AG04450 (cell line): ENCODE measurements at regions not wholly inside any gene's neighbourhood (a gene's known extent, or its start where the extent isn't known, plus 50 kb on each side); places are given as distances from the start of the nearest gene placed in this dataset.

ENCODE experiments used
- CTCF ChIA-PET: fragments of 300-600, 350-600 bp; formaldehyde crosslinking; extraction: SDS; loops from one replicate; lab custom pipeline; 2022; ENCODE audit warnings: antibody characterized with exemption, inconsistent platforms; lab: Charles Lee
- POLR2A ChIA-PET: fragments of 350-600 bp; formaldehyde crosslinking; extraction: SDS; loops from one replicate; lab custom pipeline; 2021; ENCODE audit warnings: antibody characterized with exemption, inconsistent platforms; lab: Yijun Ruan, JAX
- DNase-seq: peaks from one replicate; pipeline ENCODE4 v3.0.0-alpha.2; 2011; ENCODE audit warnings: low read depth, low spot score
- H3K27ac ChIP-seq: one replicate; pipeline ENCODE4 v1.5.1; 2012; ENCODE audit warnings: low read depth, low read length, control low read depth
- H3K27me3 ChIP-seq: one replicate; pipeline ENCODE4 v1.6.0; 2012; ENCODE audit warnings: low read length; ENCODE audit not compliant: control insufficient read depth, insufficient read depth
- H3K4me3 ChIP-seq: 2 replicates; pipeline ENCODE4 v1.5.1; 2011; ENCODE audit warnings: mild to moderate bottlenecking, low read depth, low read length, control low read depth
- H3K9me3 ChIP-seq: 2 replicates; pipeline ENCODE4 v1.5.1; 2012; ENCODE audit warnings: low read length; ENCODE audit not compliant: control insufficient read depth, insufficient read depth
- CTCF ChIP-seq: IDR thresholded peaks from 2 replicates; pipeline ENCODE4 v1.5.1; 2011; ENCODE audit warnings: low read depth, low read length, control low read depth, inconsistent platforms

DNA sequence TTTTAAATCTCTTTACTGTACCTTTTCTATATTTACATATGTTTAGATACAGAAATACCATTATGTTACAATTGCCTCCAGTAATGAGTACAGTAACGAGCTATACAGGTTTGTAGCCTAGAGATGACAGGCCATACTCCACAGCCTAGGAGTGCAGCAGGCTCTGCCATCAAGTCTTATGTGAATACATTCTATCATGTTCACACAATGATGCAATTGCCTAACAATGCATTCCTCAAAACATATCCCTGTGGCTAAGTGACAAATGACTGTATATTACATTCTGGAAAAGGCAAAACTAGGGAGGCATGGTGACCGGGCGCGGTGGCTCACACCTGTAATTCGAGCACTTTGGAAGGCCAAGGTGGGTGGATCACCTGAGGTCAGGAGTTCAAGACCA is 192.4 kb upstream of the IGF1R start:
- no peak overlapping the region for H3K27ac ChIP-seq
- ChIA-PET POLR2A (no interaction called here), CTCF (interaction anchor here (0.8 kb wide), 1 partner anchor 28 kb away, joined by 3 read pairs; no protein-coding TSS in a partner anchor)
- no peak for TF ChIP-seq CTCF
- no peaks in the 10 kb centered on the region for H3K27me3 ChIP-seq
- H3K4me3 ChIP-seq: no peak overlapping the region
- DNase-seq: no peak
- H3K9me3 ChIP-seq: no peaks in the 10 kb centered on the region

GRCh38 chr15:98476559-98476958 is 171.8 kb upstream of the IGF1R start:
- Histone ChIP-seq H3K4me3 (no peak overlapping the region), H3K9me3 (peaks cover 5% of the 10 kb centered on the region; the same call in 1 of the 2 replicates), H3K27ac (no peak overlapping the region), H3K27me3 (no peaks in the 10 kb centered on the region)
- POLR2A ChIA-PET: no interaction called here
- CTCF ChIA-PET: no interaction called here
- no peak for TF ChIP-seq CTCF
- DNase-seq: no peak

GRCh38 chr15:98480844-98481243 is 167.5 kb upstream of the IGF1R start:
- CTCF ChIA-PET: no interaction called here
- Histone ChIP-seq H3K27me3 (no peaks in the 10 kb centered on the region), H3K9me3 (peaks cover 5% of the 10 kb centered on the region; the same call in 1 of the 2 replicates), H3K27ac (no peak overlapping the region), H3K4me3 (no peak overlapping the region)
- TF ChIP-seq CTCF: no peak
- no peak for DNase-seq
- POLR2A ChIA-PET: no interaction called here

GRCh38 chr15:98483575-98484130 is 164.7 kb upstream of the IGF1R start:
- CTCF ChIA-PET: interaction anchor here (0.7 kb wide), 1 partner anchor 593 kb away, joined by 3 read pairs; no protein-coding TSS in a partner anchor
- no peak for TF ChIP-seq CTCF
- Histone ChIP-seq H3K9me3 (no peaks in the 10 kb centered on the region), H3K27ac (no peak overlapping the region), H3K4me3 (no peak overlapping the region), H3K27me3 (no peaks in the 10 kb centered on the region)
- POLR2A ChIA-PET: no interaction called here
- DNase-seq: no peak

GRCh38 chr15:98484914-98485313 is 163.4 kb upstream of the IGF1R start:
- no peak overlapping the region for H3K27ac ChIP-seq
- DNase-seq: no peak
- no peak for TF ChIP-seq CTCF
- CTCF ChIA-PET: no interaction called here
- H3K9me3 ChIP-seq: no peaks in the 10 kb centered on the region
- H3K27me3 ChIP-seq: no peaks in the 10 kb centered on the region
- POLR2A ChIA-PET: no interaction called here
- no peak overlapping the region for H3K4me3 ChIP-seq
